HL-60 (cell line): ENCODE measurements at regions not wholly inside any gene's neighbourhood (a gene's known extent, or its start where the extent isn't known, plus 50 kb on each side); places are given as distances from the start of the nearest gene placed in this dataset.

Experiments
- DNase-seq, 2 experiments: peaks; one replicate each; pipeline ENCODE4 v3.0.0-alpha.2; 2010 to 2020; ENCODE audit warnings: low read depth in 1 of 2, low spot score in 1 of 2
- H3K27ac ChIP-seq: fragments of 250-450 bp; sonication (Bioruptor Pico); replicated peaks from 2 replicates; pipeline ENCODE4 v1.5.1; 2020; ENCODE audit warnings: mild to moderate bottlenecking, moderate library complexity
- H3K27me3 ChIP-seq: fragments of 250-450 bp; sonication (Bioruptor Pico); 2 replicates; pipeline ENCODE4 v1.5.1; 2021; ENCODE audit warnings: mild to moderate bottlenecking, moderate library complexity; ENCODE audit not compliant: insufficient read depth, poor library complexity, severe bottlenecking
- H3K4me3 ChIP-seq: replicated peaks from 2 replicates; pipeline ENCODE4 v1.5.1; 2011; ENCODE audit warnings: mild to moderate bottlenecking, control low read depth, low read length; ENCODE audit not compliant: insufficient read depth
- GABPA ChIP-seq: IDR thresholded peaks from 2 replicates; pipeline ENCODE4 v1.6.1; 2012; ENCODE audit warnings: low read depth
- POLR2AphosphoS5 ChIP-seq: IDR thresholded peaks from 2 replicates; pipeline ENCODE4 v1.6.1; 2012; ENCODE audit warnings: low read depth
- SPI1 ChIP-seq: IDR thresholded peaks from 2 replicates; pipeline ENCODE4 v1.6.1; 2012; ENCODE audit warnings: low read depth, mild to moderate bottlenecking, borderline replicate concordance
- TF ChIP-seq, protein P1 (sequence below): IDR thresholded peaks from 2 replicates; pipeline ENCODE4 v1.6.1; 2012; ENCODE audit warnings: low read depth; ENCODE audit not compliant: insufficient replicate concordance
- TF ChIP-seq, protein P2 (sequence below): IDR thresholded peaks from one replicate; pipeline ENCODE4 v1.5.1; 2011; ENCODE audit warnings: low read length, control low read depth, inconsistent platforms; ENCODE audit not compliant: insufficient read depth

DNA sequence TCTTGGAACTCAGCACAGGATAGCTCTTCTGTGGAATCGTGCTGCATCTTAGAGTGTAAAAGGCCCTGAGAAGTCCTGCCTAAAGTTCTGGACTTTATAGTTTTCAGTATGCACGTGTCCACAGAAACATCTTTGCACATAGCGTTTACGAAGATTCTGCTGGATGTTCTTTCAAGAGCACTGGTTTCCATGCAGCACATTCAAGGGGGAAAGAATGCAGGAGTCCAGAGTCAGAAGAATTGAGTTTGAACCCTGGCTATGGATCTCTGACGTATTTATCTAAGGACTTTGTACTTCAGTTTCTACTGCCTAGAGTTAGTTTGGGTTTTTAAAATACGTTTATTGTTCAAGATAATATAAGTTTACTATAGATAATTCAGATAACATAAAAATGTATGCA, 282.8 kb upstream of the ZMIZ1 start:
- Histone ChIP-seq H3K4me3 (no peak overlapping the region), H3K27ac (no peak overlapping the region), H3K27me3 (peaks cover 9% of the 10 kb centered on the region)
- TF ChIP-seq, protein P1, sequence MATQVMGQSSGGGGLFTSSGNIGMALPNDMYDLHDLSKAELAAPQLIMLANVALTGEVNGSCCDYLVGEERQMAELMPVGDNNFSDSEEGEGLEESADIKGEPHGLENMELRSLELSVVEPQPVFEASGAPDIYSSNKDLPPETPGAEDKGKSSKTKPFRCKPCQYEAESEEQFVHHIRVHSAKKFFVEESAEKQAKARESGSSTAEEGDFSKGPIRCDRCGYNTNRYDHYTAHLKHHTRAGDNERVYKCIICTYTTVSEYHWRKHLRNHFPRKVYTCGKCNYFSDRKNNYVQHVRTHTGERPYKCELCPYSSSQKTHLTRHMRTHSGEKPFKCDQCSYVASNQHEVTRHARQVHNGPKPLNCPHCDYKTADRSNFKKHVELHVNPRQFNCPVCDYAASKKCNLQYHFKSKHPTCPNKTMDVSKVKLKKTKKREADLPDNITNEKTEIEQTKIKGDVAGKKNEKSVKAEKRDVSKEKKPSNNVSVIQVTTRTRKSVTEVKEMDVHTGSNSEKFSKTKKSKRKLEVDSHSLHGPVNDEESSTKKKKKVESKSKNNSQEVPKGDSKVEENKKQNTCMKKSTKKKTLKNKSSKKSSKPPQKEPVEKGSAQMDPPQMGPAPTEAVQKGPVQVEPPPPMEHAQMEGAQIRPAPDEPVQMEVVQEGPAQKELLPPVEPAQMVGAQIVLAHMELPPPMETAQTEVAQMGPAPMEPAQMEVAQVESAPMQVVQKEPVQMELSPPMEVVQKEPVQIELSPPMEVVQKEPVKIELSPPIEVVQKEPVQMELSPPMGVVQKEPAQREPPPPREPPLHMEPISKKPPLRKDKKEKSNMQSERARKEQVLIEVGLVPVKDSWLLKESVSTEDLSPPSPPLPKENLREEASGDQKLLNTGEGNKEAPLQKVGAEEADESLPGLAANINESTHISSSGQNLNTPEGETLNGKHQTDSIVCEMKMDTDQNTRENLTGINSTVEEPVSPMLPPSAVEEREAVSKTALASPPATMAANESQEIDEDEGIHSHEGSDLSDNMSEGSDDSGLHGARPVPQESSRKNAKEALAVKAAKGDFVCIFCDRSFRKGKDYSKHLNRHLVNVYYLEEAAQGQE, result no peak
- TF ChIP-seq POLR2AphosphoS5, result no peak
- TF ChIP-seq, protein P2, sequence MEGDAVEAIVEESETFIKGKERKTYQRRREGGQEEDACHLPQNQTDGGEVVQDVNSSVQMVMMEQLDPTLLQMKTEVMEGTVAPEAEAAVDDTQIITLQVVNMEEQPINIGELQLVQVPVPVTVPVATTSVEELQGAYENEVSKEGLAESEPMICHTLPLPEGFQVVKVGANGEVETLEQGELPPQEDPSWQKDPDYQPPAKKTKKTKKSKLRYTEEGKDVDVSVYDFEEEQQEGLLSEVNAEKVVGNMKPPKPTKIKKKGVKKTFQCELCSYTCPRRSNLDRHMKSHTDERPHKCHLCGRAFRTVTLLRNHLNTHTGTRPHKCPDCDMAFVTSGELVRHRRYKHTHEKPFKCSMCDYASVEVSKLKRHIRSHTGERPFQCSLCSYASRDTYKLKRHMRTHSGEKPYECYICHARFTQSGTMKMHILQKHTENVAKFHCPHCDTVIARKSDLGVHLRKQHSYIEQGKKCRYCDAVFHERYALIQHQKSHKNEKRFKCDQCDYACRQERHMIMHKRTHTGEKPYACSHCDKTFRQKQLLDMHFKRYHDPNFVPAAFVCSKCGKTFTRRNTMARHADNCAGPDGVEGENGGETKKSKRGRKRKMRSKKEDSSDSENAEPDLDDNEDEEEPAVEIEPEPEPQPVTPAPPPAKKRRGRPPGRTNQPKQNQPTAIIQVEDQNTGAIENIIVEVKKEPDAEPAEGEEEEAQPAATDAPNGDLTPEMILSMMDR, result no peak
- TF ChIP-seq SPI1, result no peak
- TF ChIP-seq GABPA, result no peak
- DNase-seq, result no peak

DNA sequence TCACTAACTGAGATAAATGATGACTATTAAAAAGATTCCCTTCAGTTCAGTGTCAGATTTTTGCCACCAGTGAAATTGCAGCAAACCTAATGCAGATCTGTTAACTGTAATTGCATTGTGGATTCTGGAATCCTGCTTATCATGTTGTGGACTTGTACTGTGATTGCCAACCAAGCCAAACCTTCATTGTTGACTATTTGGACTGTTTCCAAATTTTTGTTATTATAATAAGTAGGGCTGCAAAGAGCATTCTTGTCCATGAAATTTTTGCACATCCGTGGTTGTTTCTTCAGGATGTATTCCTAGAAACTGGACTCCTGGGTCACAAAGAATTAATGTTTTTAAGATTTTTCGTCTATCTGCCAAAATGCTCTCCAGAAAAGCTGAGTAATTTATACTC, 281.6 kb upstream of the ZMIZ1 start:
- H3K27ac ChIP-seq, result no peak overlapping the region
- TF ChIP-seq, protein P1, result no peak
- TF ChIP-seq GABPA (no peak), POLR2AphosphoS5 (no peak), SPI1 (no peak)
- TF ChIP-seq, protein P2, result no peak
- no peak for DNase-seq
- peaks cover 9% of the 10 kb centered on the region for H3K27me3 ChIP-seq
- H3K4me3 ChIP-seq, result no peak overlapping the region

DNA sequence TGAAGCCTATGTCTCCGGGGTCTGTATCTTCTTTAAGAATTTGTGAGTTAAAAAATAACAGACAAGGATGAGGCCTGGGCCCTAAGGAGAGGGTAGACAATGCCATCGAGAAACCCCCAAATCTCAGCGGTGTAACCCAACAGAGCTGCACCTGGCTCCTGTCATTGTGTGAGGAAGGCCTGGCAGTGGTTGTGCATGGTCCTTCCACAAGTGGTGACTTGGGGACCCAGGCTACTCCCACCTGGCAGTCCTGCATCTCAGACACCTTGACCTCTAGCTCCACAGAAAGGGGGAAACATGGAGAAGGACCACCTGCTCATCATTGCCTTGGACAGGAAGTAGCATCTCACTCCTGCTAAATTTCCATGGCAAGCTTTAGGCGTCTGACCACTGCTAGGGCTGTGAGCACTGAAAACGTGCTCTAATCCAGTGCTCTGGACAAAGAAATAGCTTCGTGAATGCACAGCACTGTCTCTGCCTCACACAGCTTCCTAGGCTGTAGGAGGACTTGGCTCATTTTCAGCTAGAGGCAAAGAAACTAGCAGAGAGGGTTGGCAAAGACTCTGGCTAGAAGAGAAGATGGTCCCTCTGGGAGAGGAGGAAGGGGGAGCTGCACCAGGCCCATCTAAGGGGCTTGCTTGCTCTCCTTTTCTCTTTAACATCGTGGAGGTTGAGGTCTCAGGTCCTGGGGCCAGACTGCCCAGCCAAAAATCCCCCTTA, 273.9 kb upstream of the ZMIZ1 start:
- DNase-seq, result no peak
- no peak overlapping the region for H3K4me3 ChIP-seq
- no peak overlapping the region for H3K27ac ChIP-seq
- no peaks in the 10 kb centered on the region for H3K27me3 ChIP-seq
- TF ChIP-seq SPI1 (no peak), GABPA (no peak), POLR2AphosphoS5 (no peak)
- TF ChIP-seq, protein P1, result no peak
- TF ChIP-seq, protein P2, result no peak
